Caco-2 (cell line): ENCODE measurements at regions not wholly inside any gene's neighbourhood (a gene's known extent, or its start where the extent isn't known, plus 50 kb on each side); places are given as distances from the start of the nearest gene placed in this dataset.

Experiments
- BruUV-seq: library from RNA; stranded (reverse); fragments of 400-500 nt; replicated peaks from 2 replicates; lab custom pipeline; 2021; lab: Mats Ljungman, UMichigan
- CTCF ChIA-PET: fragments of 300-600 bp; sonication (Branson Sonifier 250); formaldehyde crosslinking; loops from one replicate; lab custom pipeline; 2022; ENCODE audit warnings: antibody characterized with exemption; lab: Charles Lee
- POLR2A ChIA-PET: fragments of 300-600 bp; sonication (Branson Sonifier 250); formaldehyde crosslinking; loops from one replicate; lab custom pipeline; 2022; ENCODE audit warnings: antibody characterized with exemption; lab: Charles Lee
- DNase-seq, 2 experiments: peaks; one replicate each; pipeline versions ENCODE4 v3.0.0 to v3.0.0-alpha.2; 2020 to 2022
- H3K27me3 ChIP-seq: replicated peaks from 2 replicates; pipeline ENCODE4 v1.6.0; 2011; ENCODE audit warnings: low read length; ENCODE audit not compliant: control insufficient read depth, insufficient read depth
- H3K36me3 ChIP-seq: 2 replicates; pipeline ENCODE4 v1.5.1; 2011; ENCODE audit warnings: low read length; ENCODE audit not compliant: control insufficient read depth, insufficient read depth
- H3K4me1 ChIP-seq: fragments of 250-450 bp; sonication (Bioruptor Pico); 2 replicates; pipeline ENCODE4 v1.5.1; 2020; ENCODE audit warnings: mild to moderate bottlenecking
- H3K4me3 ChIP-seq: 2 replicates; pipeline ENCODE4 v1.5.1; 2011; ENCODE audit warnings: low read depth, mild to moderate bottlenecking, control low read depth, low read length
- H3K9me3 ChIP-seq: fragments of 250-450 bp; sonication (Bioruptor Pico); 2 replicates; pipeline ENCODE4 v1.5.1; 2020; ENCODE audit warnings: mild to moderate bottlenecking, moderate library complexity
- H3K27ac Mint-ChIP-seq: one replicate; pipeline ENCODE4 v1.8.0; 2022; ENCODE audit warnings: mixed read lengths; ENCODE audit not compliant: unreplicated experiment
- H3K27me3 Mint-ChIP-seq: one replicate; pipeline ENCODE4 v1.8.0; 2022; ENCODE audit warnings: mixed read lengths; ENCODE audit not compliant: insufficient read depth, unreplicated experiment
- H3K36me3 Mint-ChIP-seq: one replicate; pipeline ENCODE4 v1.8.0; 2022; ENCODE audit warnings: mild to moderate bottlenecking, mixed read lengths; ENCODE audit not compliant: insufficient read depth, unreplicated experiment
- H3K4me1 Mint-ChIP-seq: one replicate; pipeline ENCODE4 v1.8.0; 2022; ENCODE audit warnings: low read depth, mixed read lengths; ENCODE audit not compliant: unreplicated experiment
- H3K4me3 Mint-ChIP-seq: one replicate; pipeline ENCODE4 v1.8.0; 2022; ENCODE audit warnings: mild to moderate bottlenecking, moderate library complexity, mixed read lengths; ENCODE audit not compliant: unreplicated experiment
- H3K9me3 Mint-ChIP-seq: one replicate; pipeline ENCODE4 v1.8.0; 2022; ENCODE audit warnings: mixed read lengths; ENCODE audit not compliant: unreplicated experiment
- CTCF ChIP-seq, 2 experiments: fragments of 200-600 bp in 1 of 2; IDR thresholded peaks; 1 replicate in 1 of 2; 2 replicates in 1 of 2; pipeline versions ENCODE4 v1.5.1 to v1.8.0; 2011 to 2022; ENCODE audit warnings: antibody characterized with exemption in 1 of 2, control low read depth in 1 of 2, inconsistent platforms in 1 of 2, low read depth in 1 of 2, low read length in 1 of 2, mild to moderate bottlenecking in 1 of 2, moderate library complexity in 1 of 2; ENCODE audit not compliant: insufficient read depth in 1 of 2, severe bottlenecking in 1 of 2, unreplicated experiment in 1 of 2
- intact Hi-C: fragments of 100-400 bp; cut with micrococcal nuclease; formaldehyde crosslinking; loops from one replicate; pipeline ENCODE4 v1.10.0; 2022; ENCODE audit not compliant: unreplicated experiment

- Mint-ChIP-seq H3K36me3 (no peaks in the 10 kb centered on the region), H3K27me3 (no peaks in the 10 kb centered on the region), H3K9me3 (peaks cover 47% of the 10 kb centered on the region), H3K4me3 (no peak overlapping the region), H3K4me1 (no peaks in the 10 kb centered on the region), H3K27ac (no peak overlapping the region)
- no peaks in the 10 kb centered on the region for H3K36me3 ChIP-seq
- POLR2A ChIA-PET = no interaction called here
- H3K9me3 ChIP-seq = peaks cover 12% of the 10 kb centered on the region
- intact Hi-C loops = loop anchor here (10.0 kb wide), 1 partner anchor 242 kb away; no protein-coding TSS in a partner anchor
- BruUV-seq = no TSS peak
- CTCF ChIA-PET = no interaction called here
- H3K4me1 ChIP-seq = no peaks in the 10 kb centered on the region
- H3K27me3 ChIP-seq = no peaks in the 10 kb centered on the region
- DNase-seq = no peak
- no peak overlapping the region for H3K4me3 ChIP-seq
- TF ChIP-seq CTCF (IDR thresholded peaks at IDR 0.05; ENCODE audit: insufficient read depth in 1 of 2, low read depth in 1 of 2, low read length in 1 of 2, severe bottlenecking in 1 of 2, unreplicated experiment in 1 of 2) = no peak
These were observed 105.4 kb upstream of the CNTN1 start for GRCh38 chr12:40586823-40587222.

- H3K27ac Mint-ChIP-seq = no peak overlapping the region
- H3K9me3 ChIP-seq = peaks cover 6% of the 10 kb centered on the region
- H3K36me3 ChIP-seq = no peaks in the 10 kb centered on the region
- ChIA-PET CTCF (no interaction called here), POLR2A (no interaction called here)
- no peaks in the 10 kb centered on the region for H3K4me1 Mint-ChIP-seq
- no peaks in the 10 kb centered on the region for H3K4me1 ChIP-seq
- H3K4me3 ChIP-seq = no peak overlapping the region
- TF ChIP-seq CTCF (IDR thresholded peaks at IDR 0.05; ENCODE audit: insufficient read depth in 1 of 2, low read depth in 1 of 2, low read length in 1 of 2, severe bottlenecking in 1 of 2, unreplicated experiment in 1 of 2) = no peak
- no peaks in the 10 kb centered on the region for H3K27me3 Mint-ChIP-seq
- no peak overlapping the region for H3K4me3 Mint-ChIP-seq
- intact Hi-C loops = loop anchor here (10.0 kb wide), 1 partner anchor 243 kb away; no protein-coding TSS in a partner anchor
- peaks cover 47% of the 10 kb centered on the region for H3K9me3 Mint-ChIP-seq
- no peaks in the 10 kb centered on the region for H3K27me3 ChIP-seq
- no TSS peak for BruUV-seq
- H3K36me3 Mint-ChIP-seq = no peaks in the 10 kb centered on the region
- DNase-seq = no peak
These were observed 104.8 kb upstream of the CNTN1 start for GRCh38 chr12:40587421-40587820.

GRCh38 chr12:40587970-40588369 lies 104.3 kb upstream of the CNTN1 start:
- Mint-ChIP-seq H3K9me3 (peaks cover 44% of the 10 kb centered on the region), H3K4me1 (no peaks in the 10 kb centered on the region), H3K36me3 (no peaks in the 10 kb centered on the region), H3K27ac (no peak overlapping the region), H3K27me3 (no peaks in the 10 kb centered on the region), H3K4me3 (no peak overlapping the region)
- peaks cover 3% of the 10 kb centered on the region; the same call in 1 of the 2 replicates for H3K9me3 ChIP-seq
- intact Hi-C loops = loop anchor here (10.0 kb wide), 1 partner anchor 243 kb away; no protein-coding TSS in a partner anchor
- ChIA-PET POLR2A (no interaction called here), CTCF (no interaction called here)
- no TSS peak for BruUV-seq
- no peak overlapping the region for H3K4me3 ChIP-seq
- no peaks in the 10 kb centered on the region for H3K4me1 ChIP-seq
- DNase-seq = no peak
- no peaks in the 10 kb centered on the region for H3K36me3 ChIP-seq
- TF ChIP-seq CTCF (IDR thresholded peaks at IDR 0.05; ENCODE audit: insufficient read depth in 1 of 2, low read depth in 1 of 2, low read length in 1 of 2, severe bottlenecking in 1 of 2, unreplicated experiment in 1 of 2) = no peak
- H3K27me3 ChIP-seq = no peaks in the 10 kb centered on the region
